Activated effector memory CD4-positive, alpha-beta T cell treated with anti-CD3 and anti-CD28 coated beads, Interleukin-2, amount 50 U/mL, for 16 hours (primary cell): ENCODE measurements at regions not wholly inside any gene's neighbourhood (a gene's known extent, or its start where the extent isn't known, plus 50 kb on each side); places are given as distances from the start of the nearest gene placed in this dataset.
"Not testable (repeated sequence)": the region's sequence is repeated elsewhere in the genome, so short reads cannot be mapped to it uniquely, and the experiment has no call there.

Source experiments
- DNase-seq: peaks from one replicate; pipeline ENCODE4 v3.0.0-alpha.2; 2020

DNA sequence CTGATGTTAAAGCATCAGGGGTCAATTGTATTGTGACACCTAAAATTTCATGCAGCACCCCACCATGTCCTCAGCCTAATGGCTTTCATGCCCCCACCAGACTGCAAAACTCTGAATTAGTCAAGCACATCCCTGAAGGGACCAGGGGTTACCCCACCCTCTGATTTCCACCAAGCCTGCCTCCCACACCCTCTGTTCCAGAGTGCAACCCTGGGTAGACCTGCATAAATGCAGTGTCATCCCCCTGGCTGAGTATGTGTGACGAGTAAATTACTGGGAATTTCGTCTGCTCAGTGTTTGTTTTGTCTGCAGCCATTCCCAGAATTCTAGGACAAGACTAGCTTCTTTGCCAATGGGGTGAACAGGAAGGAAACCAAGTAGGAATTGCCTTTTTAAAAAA lies 2136.9 kb upstream of the DEFB115 start:
- not testable (repeated sequence) for DNase-seq

DNA sequence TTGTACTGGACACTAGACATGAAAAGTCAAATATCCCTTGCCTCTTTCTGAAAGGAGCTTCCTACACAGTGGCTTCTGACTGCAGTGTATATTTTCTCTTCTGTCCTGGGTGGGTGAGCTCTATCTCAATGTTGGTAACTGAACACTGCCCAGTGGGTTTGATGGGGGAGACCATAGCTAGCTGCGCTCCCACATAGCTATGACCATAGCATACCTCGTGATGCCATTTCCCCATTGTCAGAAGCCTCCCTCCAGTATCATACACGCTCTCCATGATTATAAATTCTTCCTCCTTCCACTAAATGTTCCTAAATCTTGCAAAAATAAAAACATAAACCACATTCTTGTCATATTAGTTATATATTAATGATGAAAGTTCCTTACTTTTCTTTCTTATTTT lies 2134.7 kb upstream of the DEFB115 start:
- DNase-seq: not testable (repeated sequence)

DNA sequence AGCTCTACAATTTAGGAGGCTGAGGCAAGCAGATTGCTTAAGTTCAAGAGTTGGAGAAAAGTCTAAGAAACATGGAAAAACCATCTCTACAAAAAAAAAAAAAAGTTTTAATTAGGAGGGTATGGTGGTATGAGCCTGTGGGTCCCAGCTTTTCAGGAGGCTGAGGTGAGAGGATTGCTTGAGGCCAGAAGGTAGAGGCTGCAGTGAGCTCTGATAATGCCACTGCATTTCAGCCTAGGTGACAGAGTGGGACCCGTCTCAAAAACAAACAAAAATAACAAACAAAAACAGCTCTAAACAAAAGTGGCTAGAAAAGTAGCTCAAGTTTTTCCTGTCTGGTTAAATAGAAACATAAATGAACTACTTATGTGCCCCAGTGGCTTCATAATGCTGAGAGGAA lies 2133.6 kb upstream of the DEFB115 start:
- DNase-seq: no peak
